Loucy (cell line): ENCODE measurements at regions not wholly inside any gene's neighbourhood (a gene's known extent, or its start where the extent isn't known, plus 50 kb on each side); places are given as distances from the start of the nearest gene placed in this dataset.

Experiments
- H2AFZ ChIP-seq: fragments of 200-600 bp; sonication (generic); 2 replicates; pipeline ENCODE4 v1.6.0; 2016; ENCODE audit warnings: antibody characterized with exemption, mild to moderate bottlenecking, low read length, moderate library complexity
- H3F3A ChIP-seq: fragments of 200-600 bp; 2 replicates; pipeline ENCODE4 v1.6.0; 2016; ENCODE audit warnings: antibody characterized with exemption, low read depth, mild to moderate bottlenecking
- H3K27me3 ChIP-seq: fragments of 200-600 bp; sonication (generic); 2 replicates; pipeline ENCODE4 v1.6.1; 2014; ENCODE audit warnings: low read length, mild to moderate bottlenecking; ENCODE audit not compliant: insufficient read depth, poor library complexity, severe bottlenecking
- H3K36me3 ChIP-seq: fragments of 200-600 bp; sonication (generic); 2 replicates; pipeline ENCODE4 v1.6.1; 2016; ENCODE audit warnings: low read length; ENCODE audit not compliant: insufficient read depth
- H3K4me1 ChIP-seq: fragments of 200-600 bp; sonication (generic); 2 replicates; pipeline ENCODE4 v1.5.1; 2014; ENCODE audit warnings: low read length, mild to moderate bottlenecking; ENCODE audit not compliant: insufficient read depth, poor library complexity, severe bottlenecking
- H3K4me2 ChIP-seq: fragments of 200-600 bp; sonication (generic); 2 replicates; pipeline ENCODE4 v1.6.0; 2014; ENCODE audit warnings: antibody characterized with exemption, low read length, low read depth, mild to moderate bottlenecking; ENCODE audit not compliant: poor library complexity, severe bottlenecking
- H3K4me3 ChIP-seq: fragments of 200-600 bp; sonication (generic); 2 replicates; pipeline ENCODE4 v1.5.1; 2014; ENCODE audit warnings: low read length, mild to moderate bottlenecking, mixed read lengths; ENCODE audit not compliant: poor library complexity, severe bottlenecking
- H3K79me2 ChIP-seq: fragments of 200-600 bp; sonication (generic); 2 replicates; pipeline ENCODE4 v1.6.1; 2014; ENCODE audit warnings: low read length; ENCODE audit not compliant: insufficient read depth
- H3K9ac ChIP-seq: fragments of 200-600 bp; sonication (generic); 2 replicates; pipeline ENCODE4 v1.6.0; 2014; ENCODE audit warnings: mild to moderate bottlenecking, low read depth, low read length, moderate library complexity; ENCODE audit not compliant: poor library complexity, severe bottlenecking
- H3K9me2 ChIP-seq: fragments of 200-600 bp; sonication (generic); replicated peaks from 2 replicates; pipeline ENCODE4 v1.6.1; 2016; ENCODE audit warnings: low read depth, low read length, mixed read lengths
- H3K9me3 ChIP-seq: fragments of 200-600 bp; sonication (generic); 2 replicates; pipeline ENCODE4 v1.6.1; 2014; ENCODE audit warnings: mild to moderate bottlenecking, antibody characterized with exemption, low read length, low read depth; ENCODE audit not compliant: insufficient read depth
- H4K20me1 ChIP-seq: fragments of 200-600 bp; sonication (generic); 2 replicates; pipeline ENCODE4 v1.6.0; 2014; ENCODE audit warnings: antibody characterized with exemption, low read length, mild to moderate bottlenecking; ENCODE audit not compliant: insufficient read depth, poor library complexity, severe bottlenecking
- CTCF ChIP-seq: fragments of 200-600 bp; sonication (generic); conservative IDR thresholded peaks from 2 replicates; pipeline ENCODE4 v1.5.1; 2014; ENCODE audit warnings: mild to moderate bottlenecking, antibody characterized with exemption, low read length
- EZH2phosphoT487 ChIP-seq: fragments of 200-600 bp; IDR thresholded peaks from 2 replicates; pipeline ENCODE4 v1.6.1; 2018; ENCODE audit warnings: antibody characterized with exemption, mild to moderate bottlenecking, moderate library complexity, borderline replicate concordance

GRCh38 chr3:90040554-90040953, 933.1 kb downstream of the EPHA3 start:
- no peaks in the 10 kb centered on the region for H3K36me3 ChIP-seq
- H3K27me3 ChIP-seq: no peaks in the 10 kb centered on the region
- H3K79me2 ChIP-seq: no peaks in the 10 kb centered on the region
- H3K9ac ChIP-seq: no peak overlapping the region
- H4K20me1 ChIP-seq: no peaks in the 10 kb centered on the region
- H3F3A ChIP-seq: no peaks in the 10 kb centered on the region
- H3K4me3 ChIP-seq: no peak overlapping the region
- no peak overlapping the region for H3K4me2 ChIP-seq
- no peak for TF ChIP-seq EZH2phosphoT487
- TF ChIP-seq CTCF: no peak
- no peaks in the 10 kb centered on the region for H3K9me3 ChIP-seq
- no peak overlapping the region for H2AFZ ChIP-seq
- no peaks in the 10 kb centered on the region for H3K9me2 ChIP-seq
- no peaks in the 10 kb centered on the region for H3K4me1 ChIP-seq

GRCh38 chr3:90041995-90042394, 934.6 kb downstream of the EPHA3 start:
- no peak overlapping the region for H2AFZ ChIP-seq
- H3K27me3 ChIP-seq: no peaks in the 10 kb centered on the region
- H3F3A ChIP-seq: no peaks in the 10 kb centered on the region
- TF ChIP-seq CTCF (no peak), EZH2phosphoT487 (no peak)
- H3K9me2 ChIP-seq: no peaks in the 10 kb centered on the region
- no peaks in the 10 kb centered on the region for H4K20me1 ChIP-seq
- no peaks in the 10 kb centered on the region; the same call in 1 of the 2 replicates for H3K9me3 ChIP-seq
- no peaks in the 10 kb centered on the region for H3K4me1 ChIP-seq
- no peaks in the 10 kb centered on the region for H3K36me3 ChIP-seq
- H3K4me3 ChIP-seq: no peak overlapping the region
- H3K79me2 ChIP-seq: no peaks in the 10 kb centered on the region
- no peak overlapping the region for H3K9ac ChIP-seq
- H3K4me2 ChIP-seq: no peak overlapping the region

- Histone ChIP-seq H3K27me3 (no peaks in the 10 kb centered on the region), H3K4me3 (no peak overlapping the region), H3K79me2 (no peaks in the 10 kb centered on the region), H3K9me2 (no peaks in the 10 kb centered on the region), H3K4me1 (no peaks in the 10 kb centered on the region), H2AFZ (no peak overlapping the region), H3K4me2 (no peak overlapping the region), H3K9ac (no peak overlapping the region), H3K9me3 (no peaks in the 10 kb centered on the region; the same call in 1 of the 2 replicates), H4K20me1 (no peaks in the 10 kb centered on the region), H3K36me3 (no peaks in the 10 kb centered on the region), H3F3A (no peaks in the 10 kb centered on the region)
- no peak for TF ChIP-seq EZH2phosphoT487
- no peak for TF ChIP-seq CTCF
These were observed 935.9 kb downstream of the EPHA3 start for GRCh38 chr3:90043287-90043686.
